ENCODE measurements at regions not wholly inside any gene's neighbourhood (a gene's known extent, or its start where the extent isn't known, plus 50 kb on each side); places are given as distances from the start of the nearest gene placed in this dataset.
A peak's percentile ranks its signal among the peaks of the same experiment; 100 is the strongest.

DNA sequence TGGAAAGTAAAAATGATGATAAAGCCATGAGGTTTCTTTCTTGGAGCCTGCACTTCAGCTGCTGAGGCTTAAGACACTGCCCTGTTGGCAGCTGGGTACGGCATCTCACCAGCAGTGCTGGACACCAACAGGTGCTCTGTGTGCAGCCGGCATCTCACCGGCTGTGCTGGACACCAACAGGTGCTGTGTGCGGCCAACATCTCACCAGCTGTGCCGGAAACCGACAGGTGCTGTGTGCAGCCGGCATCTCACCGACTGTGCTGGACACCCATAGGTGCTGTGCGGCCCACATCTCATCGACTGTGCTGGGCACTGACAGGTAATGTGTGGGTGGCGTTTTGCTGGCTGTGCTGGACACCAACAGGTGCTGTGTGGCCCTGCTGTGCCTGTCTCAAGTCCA, 190.8 kb downstream of the TMEM18 start:
- H3K27me3 Mint-ChIP-seq (ENCODE audit: insufficient read depth, low read depth) = peaks cover 6% of the 10 kb centered on the region
- H3K27me3 ChIP-seq = no peaks in the 10 kb centered on the region
- no peak overlapping the region for H2AFZ ChIP-seq (replicated peaks)
- H3K27ac ChIP-seq = no peak overlapping the region
- H3K79me2 ChIP-seq (ENCODE audit: low read depth) = no peaks in the 10 kb centered on the region
- H3K36me3 ChIP-seq = no peaks in the 10 kb centered on the region
- no peak for TF ChIP-seq CTCF (IDR thresholded peaks at IDR 0.05)
- TF ChIP-seq EZH2 (IDR thresholded peaks at IDR 0.05) = no peak
- no peak for TF ChIP-seq EZH2phosphoT487 (IDR thresholded peaks at IDR 0.05)
- H3K36me3 Mint-ChIP-seq = peaks cover 4% of the 10 kb centered on the region
- H3K9me3 ChIP-seq (ENCODE audit: low read depth) = no peaks in the 10 kb centered on the region
- no peak overlapping the region for H3K4me2 ChIP-seq
- H3K4me3 ChIP-seq = no peak overlapping the region
- no peak overlapping the region for H3K9ac ChIP-seq
- H3K9me3 Mint-ChIP-seq = peaks cover 18% of the 10 kb centered on the region
- peaks cover 6% of the 10 kb centered on the region for H3K4me1 Mint-ChIP-seq
- no peaks in the 10 kb centered on the region for H4K20me1 ChIP-seq (ENCODE audit: low read depth)
- H3K4me1 ChIP-seq = no peaks in the 10 kb centered on the region
- DNase-seq (ENCODE audit: low spot score) = no peak
- H3F3A ChIP-seq (ENCODE audit: low read depth) = no peaks in the 10 kb centered on the region
- no peak overlapping the region for H3K4me3 Mint-ChIP-seq
- no peak overlapping the region for H3K27ac Mint-ChIP-seq

GRCh38 chr2:481388-481787, 193.5 kb upstream of the ALKAL2 start:
- no peaks in the 10 kb centered on the region for H3K9me3 ChIP-seq (ENCODE audit: low read depth)
- no peaks in the 10 kb centered on the region for H3K27me3 Mint-ChIP-seq (ENCODE audit: insufficient read depth, low read depth)
- H3K4me3 Mint-ChIP-seq = no peak overlapping the region
- no peaks in the 10 kb centered on the region for H3K36me3 Mint-ChIP-seq
- no peaks in the 10 kb centered on the region for H3K27me3 ChIP-seq
- no peaks in the 10 kb centered on the region for H4K20me1 ChIP-seq (ENCODE audit: low read depth)
- H3K4me1 ChIP-seq = peaks cover 9% of the 10 kb centered on the region
- peak overlapping the region; percentile 68 for H2AFZ ChIP-seq (replicated peaks)
- DNase-seq (ENCODE audit: low spot score) = no peak
- no peak overlapping the region for H3K27ac ChIP-seq
- H3K9me3 Mint-ChIP-seq = peaks cover 4% of the 10 kb centered on the region
- H3K9ac ChIP-seq = no peak overlapping the region
- H3K79me2 ChIP-seq (ENCODE audit: low read depth) = no peaks in the 10 kb centered on the region
- peaks cover 15% of the 10 kb centered on the region for H3K4me1 Mint-ChIP-seq
- no peaks in the 10 kb centered on the region for H3F3A ChIP-seq (ENCODE audit: low read depth)
- TF ChIP-seq CTCF (IDR thresholded peaks at IDR 0.05) = no peak
- no peak for TF ChIP-seq EZH2phosphoT487 (IDR thresholded peaks at IDR 0.05)
- no peak for TF ChIP-seq EZH2 (IDR thresholded peaks at IDR 0.05)
- no peaks in the 10 kb centered on the region for H3K36me3 ChIP-seq
- H3K27ac Mint-ChIP-seq = no peak overlapping the region
- no peak overlapping the region for H3K4me2 ChIP-seq
- H3K4me3 ChIP-seq = no peak overlapping the region

DNA sequence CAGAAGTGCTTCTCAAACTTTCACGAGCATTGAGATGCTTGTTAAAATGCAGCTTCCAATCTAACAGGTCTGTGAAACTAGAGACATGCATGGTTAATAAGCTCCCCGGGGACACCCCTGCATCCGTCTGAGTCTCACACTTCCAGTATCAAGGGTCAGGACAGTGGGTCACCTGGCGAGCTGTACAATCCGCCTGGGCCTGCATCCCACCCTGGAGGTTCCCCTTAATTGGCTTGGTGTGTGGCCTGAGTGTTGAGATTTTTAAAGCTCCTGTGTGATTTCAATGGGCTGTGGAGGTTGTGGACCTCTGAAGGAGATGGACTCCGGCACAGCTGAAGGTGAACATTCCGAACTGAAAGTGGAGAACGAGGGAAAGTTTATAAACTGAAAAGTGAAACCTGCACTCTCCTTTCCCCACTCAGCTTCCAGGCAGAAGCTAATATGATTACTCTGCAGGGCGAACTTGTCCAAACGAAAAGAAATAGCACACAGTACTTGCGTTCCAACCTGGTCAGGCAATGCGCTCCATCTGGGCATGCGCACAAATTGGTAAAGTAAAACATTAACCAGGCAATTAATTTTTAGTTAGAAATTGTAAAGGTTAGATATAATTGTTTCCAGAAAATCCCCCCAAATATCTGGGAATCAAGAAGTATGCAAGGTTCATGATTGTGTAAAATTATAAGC, 191.7 kb upstream of the ALKAL2 start:
- no peaks in the 10 kb centered on the region for H3K9me3 ChIP-seq (ENCODE audit: low read depth)
- H3K27me3 ChIP-seq = no peaks in the 10 kb centered on the region
- H4K20me1 ChIP-seq (ENCODE audit: low read depth) = no peaks in the 10 kb centered on the region
- H3K79me2 ChIP-seq (ENCODE audit: low read depth) = no peaks in the 10 kb centered on the region
- no peaks in the 10 kb centered on the region for H3F3A ChIP-seq (ENCODE audit: low read depth)
- H2AFZ ChIP-seq (replicated peaks) = no peak overlapping the region
- TF ChIP-seq CTCF (IDR thresholded peaks at IDR 0.05) = no peak
- TF ChIP-seq EZH2 (IDR thresholded peaks at IDR 0.05) = no peak
- TF ChIP-seq EZH2phosphoT487 (IDR thresholded peaks at IDR 0.05) = no peak
- peaks cover 9% of the 10 kb centered on the region for H3K4me1 ChIP-seq
- Mint-ChIP-seq H3K4me1 (peaks cover 15% of the 10 kb centered on the region), H3K27me3 (ENCODE audit: insufficient read depth, low read depth) (no peaks in the 10 kb centered on the region), H3K9me3 (peaks cover 11% of the 10 kb centered on the region), H3K27ac (peak overlapping the region; percentile 27), H3K4me3 (no peak overlapping the region), H3K36me3 (no peaks in the 10 kb centered on the region)
- H3K4me3 ChIP-seq = no peak overlapping the region
- peak overlapping the region; percentile 15 for H3K4me2 ChIP-seq
- H3K27ac ChIP-seq = no peak overlapping the region
- DNase-seq (ENCODE audit: low spot score) = no peak
- no peaks in the 10 kb centered on the region for H3K36me3 ChIP-seq
- H3K9ac ChIP-seq = no peak overlapping the region
